Testis (tissue), 2 donors: ENCODE measurements at regions not wholly inside any gene's neighbourhood (a gene's known extent, or its start where the extent isn't known, plus 50 kb on each side); places are given as distances from the start of the nearest gene placed in this dataset.

Experiments used
- DNase-seq: peaks from one replicate; pipeline ENCODE4 v3.0.0-alpha.2; 2019
- H3K27ac ChIP-seq, 2 donors: fragments of 200-600 bp; sonication (generic); one replicate each; pipeline ENCODE4 v1.5.1; 2019
- H3K27me3 ChIP-seq: fragments of 200-600 bp; sonication (generic); one replicate; pipeline ENCODE4 v1.5.1; 2019
- H3K36me3 ChIP-seq: fragments of 200-600 bp; sonication (generic); one replicate; pipeline ENCODE4 v1.5.1; 2017; ENCODE audit warnings: low read depth; ENCODE audit errors: missing control alignments
- H3K4me1 ChIP-seq: fragments of 200-600 bp; sonication (generic); one replicate; pipeline ENCODE4 v1.5.1; 2019
- H3K4me3 ChIP-seq, 2 donors: fragments of 200-600 bp; sonication (generic); one replicate each; pipeline ENCODE4 v1.5.1; 2017 to 2019
- H3K9me3 ChIP-seq: fragments of 200-600 bp; sonication (generic); one replicate; pipeline ENCODE4 v1.5.1; 2017
- POLR2A ChIP-seq: fragments of 450-650 bp; IDR thresholded peaks from one replicate; pipeline ENCODE4 v1.6.1; 2017; ENCODE audit warnings: antibody characterized with exemption, mild to moderate bottlenecking, moderate library complexity
- WGBS, 2 donors: methylation state at CpG; one replicate each; pipeline ENCODE4 v1.1.5; 2018; 5-methylcytosine and 5-hydroxymethylcytosine counted together
- intact Hi-C: fragments of 100-400 bp; cut with DNase I; formaldehyde crosslinking; loops from one replicate; pipeline ENCODE4 v1.15.1; 2023; ENCODE audit warnings: low total_unique reads
- TF ChIP-seq, protein P1 (sequence below), 3 experiments: fragments of 450-650 bp in 2 of 3; fragments of 200-600 bp in 1 of 3; sonication (generic) in 1 of 3; IDR thresholded peaks; one replicate each; pipeline ENCODE4 v1.5.1; 2016 to 2019; ENCODE audit warnings: antibody characterized with exemption in 3 of 3, mild to moderate bottlenecking in 2 of 3, moderate library complexity in 1 of 3

DNA sequence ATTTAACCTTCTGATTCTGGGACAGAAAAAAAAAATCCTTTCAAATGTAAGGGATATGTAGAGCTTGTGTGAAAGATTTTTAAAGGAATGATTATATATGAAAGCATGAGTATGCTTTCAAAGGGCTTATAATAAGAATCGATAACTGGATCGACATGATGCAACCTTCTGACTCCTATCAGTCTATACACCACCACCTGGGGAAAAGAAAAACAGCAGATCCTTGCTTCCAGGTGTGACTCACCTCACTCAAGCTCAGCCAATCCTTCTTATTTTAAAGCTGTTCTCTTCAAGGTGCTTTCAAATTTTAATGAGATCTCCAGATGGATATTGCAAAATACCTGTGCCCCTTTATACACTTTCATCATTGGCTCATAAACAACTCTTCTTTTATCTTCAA, 102.1 kb upstream of the EDNRA start:
- Histone ChIP-seq H3K4me3 (no peak overlapping the region), H3K27ac (no peak overlapping the region), H3K36me3 (no peaks in the 10 kb centered on the region), H3K27me3 (no peaks in the 10 kb centered on the region), H3K9me3 (no peaks in the 10 kb centered on the region), H3K4me1 (no peaks in the 10 kb centered on the region)
- no peak for DNase-seq
- intact Hi-C loops: no loop called here
- no peak for TF ChIP-seq POLR2A
- TF ChIP-seq, protein P1, sequence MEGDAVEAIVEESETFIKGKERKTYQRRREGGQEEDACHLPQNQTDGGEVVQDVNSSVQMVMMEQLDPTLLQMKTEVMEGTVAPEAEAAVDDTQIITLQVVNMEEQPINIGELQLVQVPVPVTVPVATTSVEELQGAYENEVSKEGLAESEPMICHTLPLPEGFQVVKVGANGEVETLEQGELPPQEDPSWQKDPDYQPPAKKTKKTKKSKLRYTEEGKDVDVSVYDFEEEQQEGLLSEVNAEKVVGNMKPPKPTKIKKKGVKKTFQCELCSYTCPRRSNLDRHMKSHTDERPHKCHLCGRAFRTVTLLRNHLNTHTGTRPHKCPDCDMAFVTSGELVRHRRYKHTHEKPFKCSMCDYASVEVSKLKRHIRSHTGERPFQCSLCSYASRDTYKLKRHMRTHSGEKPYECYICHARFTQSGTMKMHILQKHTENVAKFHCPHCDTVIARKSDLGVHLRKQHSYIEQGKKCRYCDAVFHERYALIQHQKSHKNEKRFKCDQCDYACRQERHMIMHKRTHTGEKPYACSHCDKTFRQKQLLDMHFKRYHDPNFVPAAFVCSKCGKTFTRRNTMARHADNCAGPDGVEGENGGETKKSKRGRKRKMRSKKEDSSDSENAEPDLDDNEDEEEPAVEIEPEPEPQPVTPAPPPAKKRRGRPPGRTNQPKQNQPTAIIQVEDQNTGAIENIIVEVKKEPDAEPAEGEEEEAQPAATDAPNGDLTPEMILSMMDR (IDR thresholded peaks at IDR 0.05): no peak
- 89 to 92% methylated on average over 2 of the region's 2 CpGs for WGBS, 2 donors

DNA sequence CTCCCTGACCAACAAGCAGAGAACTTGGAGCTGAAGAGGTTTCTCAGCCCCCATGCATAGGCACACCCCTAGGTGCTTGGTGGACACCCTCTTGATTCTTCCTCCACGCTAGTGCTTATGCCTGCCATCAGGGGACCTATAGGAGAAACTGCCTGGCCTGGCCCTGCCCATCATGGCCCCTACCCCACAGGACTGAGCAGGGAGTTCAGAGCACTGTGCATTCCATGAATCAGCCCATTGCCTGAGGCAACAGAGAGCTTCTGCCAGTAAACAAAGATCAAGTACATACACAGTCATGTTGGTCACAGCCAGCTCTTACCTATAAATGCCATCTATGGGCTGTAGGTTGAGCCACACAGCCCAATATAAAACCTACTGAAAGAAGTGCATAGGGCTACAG, 99.1 kb upstream of the EDNRA start:
- Histone ChIP-seq H3K4me3 (no peak overlapping the region), H3K9me3 (no peaks in the 10 kb centered on the region), H3K4me1 (no peaks in the 10 kb centered on the region), H3K36me3 (no peaks in the 10 kb centered on the region), H3K27ac (no peak overlapping the region), H3K27me3 (no peaks in the 10 kb centered on the region)
- TF ChIP-seq POLR2A: no peak
- TF ChIP-seq, protein P1 (IDR thresholded peaks at IDR 0.05): no peak
- intact Hi-C loops: no loop called here
- DNase-seq: no peak
- 95% methylated on average over 1 of the region's 1 CpG; no CpG with 5 or more reads in 1 of the 2 donors for WGBS, 2 donors

DNA sequence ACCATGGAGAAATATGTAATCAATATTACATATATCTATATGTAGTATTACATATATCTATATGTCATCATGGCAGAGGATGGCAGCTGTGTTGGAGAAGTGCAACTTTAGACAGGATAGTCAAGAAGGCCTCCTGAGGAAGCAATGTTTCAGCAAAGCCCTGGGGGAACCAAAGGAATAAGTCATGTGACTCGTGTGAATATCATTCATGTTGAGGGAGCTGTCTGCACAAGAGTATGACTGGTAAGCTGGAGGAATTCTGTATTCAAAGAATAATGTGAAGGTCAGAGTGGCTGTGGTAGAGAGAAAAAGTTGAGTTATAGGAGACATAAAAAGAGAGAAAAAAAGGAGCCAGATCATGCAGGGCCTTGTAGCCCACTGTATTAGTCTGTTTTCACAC, 92.9 kb upstream of the EDNRA start:
- H3K27me3 ChIP-seq: no peaks in the 10 kb centered on the region
- DNase-seq: no peak
- intact Hi-C loops: no loop called here
- H3K4me3 ChIP-seq: no peak overlapping the region
- no peaks in the 10 kb centered on the region for H3K36me3 ChIP-seq
- no peak for TF ChIP-seq POLR2A
- TF ChIP-seq, protein P1 (IDR thresholded peaks at IDR 0.05): no peak
- H3K27ac ChIP-seq: no peak overlapping the region
- H3K4me1 ChIP-seq: no peaks in the 10 kb centered on the region
- no peaks in the 10 kb centered on the region for H3K9me3 ChIP-seq
- WGBS, 2 donors: 79 to 89% methylated on average over 1 of the region's 1 CpG

DNA sequence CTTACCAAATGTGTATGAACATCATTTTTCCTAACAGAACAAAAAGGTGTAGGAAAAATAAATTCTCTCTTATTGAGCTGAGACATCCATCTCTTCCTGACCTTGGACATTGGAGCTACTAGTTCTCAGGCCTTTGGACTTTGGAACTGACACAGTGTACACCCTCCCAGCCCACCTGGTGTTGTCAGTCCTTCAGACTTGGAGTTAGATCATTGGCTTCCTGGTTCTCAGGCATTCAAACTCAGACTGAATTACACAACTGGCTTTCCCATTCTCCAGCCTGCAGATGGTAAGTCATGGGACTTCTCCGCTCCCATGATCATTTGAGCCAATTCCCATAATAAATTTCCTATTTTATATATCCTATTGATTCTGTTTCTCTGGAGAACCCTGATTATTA, 84.8 kb upstream of the EDNRA start:
- Histone ChIP-seq H3K27me3 (no peaks in the 10 kb centered on the region), H3K27ac (no peak overlapping the region), H3K36me3 (no peaks in the 10 kb centered on the region), H3K4me3 (no peak overlapping the region), H3K4me1 (no peaks in the 10 kb centered on the region), H3K9me3 (no peaks in the 10 kb centered on the region)
- WGBS, 2 donors: 0% methylated on average over 1 of the region's 1 CpG
- no peak for TF ChIP-seq POLR2A
- TF ChIP-seq, protein P1 (IDR thresholded peaks at IDR 0.05): no peak
- intact Hi-C loops: no loop called here
- DNase-seq: no peak

DNA sequence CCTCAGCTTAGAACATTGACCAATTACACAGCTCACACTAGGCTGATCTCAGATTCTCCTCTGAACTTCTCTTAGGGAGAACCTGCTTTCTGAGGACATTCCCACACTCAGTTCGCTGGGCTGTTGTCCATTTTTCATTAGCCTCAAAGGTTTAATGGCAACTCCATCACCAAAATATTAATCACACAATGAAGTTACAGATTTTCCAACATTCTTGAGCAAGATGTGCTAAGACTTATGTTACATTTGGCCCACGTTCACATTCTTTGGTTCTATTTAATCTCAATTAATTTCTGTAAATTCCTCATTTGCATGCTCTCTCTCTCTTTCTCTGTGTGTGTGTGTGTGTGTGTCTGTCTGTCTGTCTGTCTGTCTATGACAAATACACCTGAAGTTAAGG, 82.3 kb upstream of the EDNRA start:
- TF ChIP-seq, protein P1 (IDR thresholded peaks at IDR 0.05): no peak
- no peak for TF ChIP-seq POLR2A
- no peaks in the 10 kb centered on the region for H3K36me3 ChIP-seq
- intact Hi-C loops: no loop called here
- WGBS, 2 donors: 68 to 69% methylated on average over 2 of the region's 2 CpGs
- no peaks in the 10 kb centered on the region for H3K4me1 ChIP-seq
- no peak overlapping the region for H3K27ac ChIP-seq
- H3K4me3 ChIP-seq: no peak overlapping the region
- H3K27me3 ChIP-seq: no peaks in the 10 kb centered on the region
- DNase-seq: no peak
- H3K9me3 ChIP-seq: no peaks in the 10 kb centered on the region
